ENCODE measurements at regions not wholly inside any gene's neighbourhood (a gene's known extent, or its start where the extent isn't known, plus 50 kb on each side); places are given as distances from the start of the nearest gene placed in this dataset.

GRCh38 chr7:155147624-155148023 lies 77.5 kb downstream of the HTR5A start:
- no peak for DNase-seq (ENCODE audit: extremely low spot score)
- CTCF ChIA-PET, result interaction anchor here (1.2 kb wide), 1 partner anchor 43 kb away, joined by 3 read pairs; no protein-coding TSS in a partner anchor
- no peak for TF ChIP-seq CTCF (IDR thresholded peaks at IDR 0.05; ENCODE audit: control extremely low read depth, extremely low read depth, low read depth, missing control alignments)
- POLR2A ChIA-PET, result no interaction called here

GRCh38 chr7:155153676-155154075 lies 83.6 kb downstream of the HTR5A start:
- TF ChIP-seq CTCF (IDR thresholded peaks at IDR 0.05; ENCODE audit: control extremely low read depth, extremely low read depth, low read depth, missing control alignments), result no peak
- DNase-seq (ENCODE audit: extremely low spot score), result no peak
- POLR2A ChIA-PET, result no interaction called here
- CTCF ChIA-PET, result no interaction called here

- ChIA-PET POLR2A (no interaction called here), CTCF (no interaction called here)
- no peak for DNase-seq (ENCODE audit: extremely low spot score)
- TF ChIP-seq CTCF (IDR thresholded peaks at IDR 0.05; ENCODE audit: control extremely low read depth, extremely low read depth, low read depth, missing control alignments), result no peak
These were observed 84.5 kb downstream of the HTR5A start for GRCh38 chr7:155154586-155154985.

- TF ChIP-seq CTCF (IDR thresholded peaks at IDR 0.05; ENCODE audit: control extremely low read depth, extremely low read depth, low read depth, missing control alignments), result no peak
- no peak for DNase-seq (ENCODE audit: extremely low spot score)
- ChIA-PET POLR2A (no interaction called here), CTCF (interaction anchor here (1.1 kb wide), 1 partner anchor 28 kb away, joined by 3 read pairs; no protein-coding TSS in a partner anchor)
These were observed 91.6 kb downstream of the HTR5A start for GRCh38 chr7:155161690-155162089.

- TF ChIP-seq CTCF (IDR thresholded peaks at IDR 0.05; ENCODE audit: control extremely low read depth, extremely low read depth, low read depth, missing control alignments), result no peak
- DNase-seq (ENCODE audit: extremely low spot score), result no peak
- ChIA-PET POLR2A (no interaction called here), CTCF (interaction anchor here (1.1 to 1.2 kb wide), 2 partner anchors 27 to 183 kb away, joined by 3 to 4 read pairs; no protein-coding TSS in a partner anchor)
These were observed 92.3 kb downstream of the HTR5A start for GRCh38 chr7:155162422-155162821.

GRCh38 chr7:155163696-155164095 lies 93.6 kb downstream of the HTR5A start:
- TF ChIP-seq CTCF (IDR thresholded peaks at IDR 0.05; ENCODE audit: control extremely low read depth, extremely low read depth, low read depth, missing control alignments), result no peak
- ChIA-PET CTCF (interaction anchor here (0.9 to 1.2 kb wide), 2 partner anchors 8 to 182 kb away, joined by 3 to 4 read pairs; no protein-coding TSS in a partner anchor), POLR2A (no interaction called here)
- DNase-seq (ENCODE audit: extremely low spot score), result no peak

- POLR2A ChIA-PET, result no interaction called here
- CTCF ChIA-PET, result interaction anchor here (0.8 to 0.9 kb wide), 2 partner anchors 9 to 10 kb away, joined by 3 read pairs; no protein-coding TSS in a partner anchor
- TF ChIP-seq CTCF (IDR thresholded peaks at IDR 0.05; ENCODE audit: control extremely low read depth, extremely low read depth, low read depth, missing control alignments), result no peak
- no peak for DNase-seq (ENCODE audit: extremely low spot score)
These were observed 94.2 kb downstream of the HTR5A start for GRCh38 chr7:155164316-155164715.

Data from GM10248 (cell line).